GM19438 (cell line): ENCODE measurements at regions not wholly inside any gene's neighbourhood (a gene's known extent, or its start where the extent isn't known, plus 50 kb on each side); places are given as distances from the start of the nearest gene placed in this dataset.
"Not testable (repeated sequence)": the region's sequence is repeated elsewhere in the genome, so short reads cannot be mapped to it uniquely, and the experiment has no call there.

Experiments
- ATAC-seq: cut with Tn5 transposase; IDR thresholded peaks from one replicate; pipeline ENCODE4 v1.9.1; 2021; ENCODE audit warnings: low read depth; ENCODE audit not compliant: unreplicated experiment

DNA sequence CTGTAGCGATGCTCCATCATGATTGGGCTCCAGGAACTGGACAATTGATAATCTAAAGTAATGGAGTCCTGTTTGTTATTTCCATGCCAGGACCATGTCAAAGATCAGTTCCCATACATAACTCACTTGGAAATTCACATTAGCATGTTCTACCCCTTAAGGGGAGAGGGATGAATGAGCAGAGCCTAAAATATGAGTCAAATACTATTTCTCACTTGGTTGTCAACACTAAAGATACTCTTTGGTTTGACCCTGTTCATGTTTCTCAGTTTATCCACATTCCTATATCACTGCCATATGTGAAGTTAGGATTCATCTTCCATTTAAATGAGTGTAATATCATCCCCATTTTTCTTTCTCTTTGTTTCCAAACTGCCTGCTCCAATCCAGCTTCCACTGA is 321.6 kb upstream of the PAPPA start:
- no peak for ATAC-seq

- ATAC-seq: no peak
Measured at GRCh38 chr9:115837618-115838017, 316.0 kb upstream of the PAPPA start.

- ATAC-seq: no peak
Measured at GRCh38 chr9:115838417-115838816, 315.2 kb upstream of the PAPPA start.

- not testable (repeated sequence) for ATAC-seq
Measured at GRCh38 chr9:115844433-115844832, 309.2 kb upstream of the PAPPA start.

DNA sequence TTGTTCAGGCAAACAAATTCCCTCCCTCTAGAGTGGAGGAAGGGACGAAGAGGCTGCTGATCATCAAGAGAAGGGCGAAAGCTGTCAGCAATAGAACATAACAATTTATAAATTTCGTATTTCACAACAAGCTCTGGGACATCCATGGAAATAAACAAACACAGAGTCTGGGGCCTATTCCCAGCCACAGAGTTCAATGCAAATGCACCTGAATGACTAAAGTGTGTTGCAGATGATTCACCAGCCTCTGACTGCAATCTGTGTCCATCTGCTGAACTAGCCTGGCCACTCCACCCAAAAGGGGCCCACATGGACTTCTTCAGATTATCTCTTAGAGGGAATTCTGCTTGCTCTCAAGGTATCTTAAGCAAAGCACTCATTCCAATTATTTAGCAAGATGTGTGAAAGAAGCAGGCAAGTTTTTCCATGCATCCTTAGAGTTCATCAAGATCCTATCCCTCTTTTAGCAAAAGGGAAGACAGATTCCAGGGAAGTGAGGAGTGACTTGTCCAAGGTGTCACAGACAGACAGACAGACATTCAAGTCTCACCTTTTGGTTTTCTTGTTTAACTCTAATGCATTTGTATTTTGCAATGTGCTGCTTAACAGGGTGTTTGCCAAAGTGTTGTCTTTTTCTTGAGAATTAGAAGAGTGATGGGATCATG is 307.8 kb upstream of the PAPPA start:
- ATAC-seq: no peak

DNA sequence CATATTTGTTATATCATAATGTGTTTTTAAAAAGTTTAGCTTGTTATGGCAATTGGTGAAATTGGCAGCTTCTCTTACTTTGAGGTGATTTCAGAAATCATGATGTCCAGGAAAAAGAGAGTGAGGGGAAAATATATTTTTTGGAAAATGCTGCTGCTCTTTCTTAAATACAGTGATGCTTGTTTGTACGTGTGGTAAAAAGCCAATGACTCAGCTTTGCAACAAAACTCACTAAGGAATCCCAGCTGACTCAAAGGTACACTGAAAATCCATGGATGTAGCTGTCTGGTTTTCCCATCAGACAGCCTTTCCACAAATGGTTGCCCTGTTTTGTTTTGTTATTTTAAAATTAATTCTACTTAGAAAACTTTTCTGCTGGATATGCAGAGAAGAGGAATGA is 306.4 kb upstream of the PAPPA start:
- no peak for ATAC-seq

DNA sequence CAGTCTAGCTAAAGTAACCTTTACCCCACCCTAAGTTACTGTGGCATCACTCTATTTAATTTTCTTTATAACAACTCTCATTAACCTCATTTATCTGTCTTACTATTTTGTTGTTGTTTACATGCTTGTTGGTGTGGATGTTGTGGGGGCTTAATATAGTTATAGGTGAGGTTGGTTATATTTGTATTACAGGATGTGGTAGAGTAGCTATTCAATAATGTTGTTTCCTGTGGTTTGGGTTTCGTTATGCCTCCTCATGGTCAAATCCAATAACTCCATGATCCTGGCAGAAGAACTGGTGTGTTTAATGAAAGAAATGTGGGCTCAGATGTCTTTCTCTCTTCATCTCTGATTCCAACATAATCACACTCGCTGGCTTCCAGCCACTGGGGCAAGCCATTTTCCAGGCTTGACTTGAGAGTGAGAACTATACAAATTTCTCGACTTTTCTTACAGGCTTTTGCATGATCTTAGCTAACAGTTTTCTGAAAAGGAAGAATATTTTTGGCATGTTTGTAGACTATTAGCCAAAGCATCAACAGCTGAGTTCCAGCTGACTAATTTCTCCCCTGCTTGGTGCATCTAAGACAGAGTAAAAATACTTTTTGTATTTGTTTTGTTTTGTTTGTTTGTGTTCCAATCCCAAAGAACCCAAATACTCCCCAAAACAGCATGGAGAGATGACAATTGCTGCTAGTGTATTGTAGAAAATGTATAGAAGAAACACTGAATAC is 303.7 kb upstream of the PAPPA start:
- no peak for ATAC-seq

GRCh38 chr9:115850548-115851304 is 302.9 kb upstream of the PAPPA start:
- ATAC-seq: no peak

DNA sequence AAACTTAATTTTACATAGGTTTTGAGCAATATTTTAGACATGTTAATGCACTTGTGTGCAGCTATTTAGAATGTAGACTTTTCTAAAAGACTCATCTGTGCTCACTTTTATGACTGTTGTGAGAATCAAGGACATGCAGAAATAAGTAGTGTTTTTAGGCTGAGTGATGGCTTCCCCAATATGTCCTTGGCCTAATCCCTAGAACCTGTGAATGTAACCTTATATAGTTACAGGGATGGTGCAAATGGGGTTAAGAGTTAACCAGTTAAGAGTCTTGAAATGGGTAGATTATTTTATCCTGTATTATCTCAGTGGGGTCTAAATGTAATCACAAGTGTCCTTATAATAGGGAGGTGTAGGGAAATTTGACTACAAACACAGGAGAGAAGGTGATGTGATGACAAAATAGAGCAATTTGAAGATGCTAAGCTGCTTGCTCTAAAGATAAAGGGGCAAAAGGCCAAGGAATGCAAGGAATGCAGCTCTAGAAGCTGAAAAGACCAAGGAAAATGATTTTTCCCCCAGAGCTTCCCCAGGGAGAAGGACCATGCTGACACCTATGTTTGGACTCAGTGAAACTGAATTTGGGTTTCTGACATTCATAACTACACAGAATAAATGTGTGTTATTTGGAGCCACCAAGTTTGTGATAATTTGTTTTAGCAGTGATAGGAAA is 298.0 kb upstream of the PAPPA start:
- ATAC-seq: no peak

DNA sequence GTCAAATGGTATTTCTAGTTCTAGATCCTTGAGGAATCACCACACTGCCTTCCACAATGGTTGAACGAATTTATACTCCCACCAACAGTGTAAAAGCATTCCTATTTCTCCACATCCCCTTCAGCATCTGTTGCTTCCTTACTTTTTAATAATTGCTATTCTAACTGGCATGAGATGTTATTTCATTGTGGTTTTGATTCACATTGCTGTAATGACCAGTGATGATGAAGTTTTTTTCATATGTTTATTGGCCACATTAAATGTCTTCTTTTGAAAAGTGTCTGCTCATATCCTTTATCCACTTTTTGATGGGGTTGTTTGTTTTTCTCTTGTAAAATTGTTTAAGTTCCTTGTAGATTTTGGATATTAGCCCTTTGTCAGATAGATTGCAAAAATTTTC is 295.2 kb upstream of the PAPPA start:
- ATAC-seq: not testable (repeated sequence)

DNA sequence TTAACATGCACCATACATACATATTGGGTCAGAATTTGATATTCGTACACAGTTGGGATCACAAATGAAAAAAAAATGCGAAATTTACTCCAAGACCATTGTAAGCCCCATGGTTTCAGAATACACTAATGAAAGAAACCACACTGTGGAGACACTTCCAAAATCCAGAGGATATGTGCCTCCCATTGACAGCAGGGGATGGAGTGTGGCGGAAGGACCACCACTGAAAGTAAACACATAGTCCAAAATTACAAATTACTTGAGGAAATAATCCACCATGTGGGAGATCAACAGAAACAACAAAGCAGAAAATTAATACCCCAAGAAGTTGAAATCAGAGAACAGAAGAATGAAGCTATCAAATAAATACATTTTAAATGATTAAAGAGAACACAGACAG is 291.6 kb upstream of the PAPPA start:
- ATAC-seq: no peak

GRCh38 chr9:115864581-115864980 is 289.0 kb upstream of the PAPPA start:
- ATAC-seq: no peak

- no peak for ATAC-seq
Measured at GRCh38 chr9:115867326-115867725, 286.3 kb upstream of the PAPPA start.

GRCh38 chr9:115877852-115878438 is 275.6 kb upstream of the PAPPA start:
- ATAC-seq: no peak

GRCh38 chr9:115879451-115879850 is 274.1 kb upstream of the PAPPA start:
- no peak for ATAC-seq

DNA sequence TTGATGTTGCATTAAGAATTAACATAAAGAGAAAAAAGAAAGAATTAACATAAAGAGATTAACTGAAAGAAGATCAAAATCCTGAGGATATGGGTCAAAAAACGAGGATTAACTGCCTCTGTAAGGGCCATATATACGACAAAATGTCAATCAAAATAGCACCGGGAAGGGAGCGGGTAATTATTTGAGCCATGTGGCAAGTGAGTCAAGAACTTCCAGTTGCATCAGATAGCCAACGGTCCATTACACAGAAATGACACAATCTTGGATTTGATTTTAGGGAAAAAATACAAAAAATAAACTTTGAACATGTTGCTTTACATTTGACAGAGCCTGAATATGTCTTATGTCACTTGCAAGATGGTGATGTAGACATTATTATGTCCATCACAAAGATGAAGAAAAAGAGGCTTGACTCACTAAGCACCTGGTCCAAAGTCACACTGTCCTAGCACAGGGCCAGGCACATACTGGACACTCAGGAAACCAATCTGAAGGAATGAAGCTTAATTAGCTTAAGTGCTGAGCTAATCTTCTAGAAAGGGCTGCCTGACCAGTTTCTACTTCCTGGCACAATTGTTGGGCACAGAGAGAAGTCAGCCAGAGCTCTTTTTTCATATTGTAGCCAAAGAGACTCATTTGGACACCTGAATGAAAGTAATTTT is 273.2 kb upstream of the PAPPA start:
- no peak for ATAC-seq

DNA sequence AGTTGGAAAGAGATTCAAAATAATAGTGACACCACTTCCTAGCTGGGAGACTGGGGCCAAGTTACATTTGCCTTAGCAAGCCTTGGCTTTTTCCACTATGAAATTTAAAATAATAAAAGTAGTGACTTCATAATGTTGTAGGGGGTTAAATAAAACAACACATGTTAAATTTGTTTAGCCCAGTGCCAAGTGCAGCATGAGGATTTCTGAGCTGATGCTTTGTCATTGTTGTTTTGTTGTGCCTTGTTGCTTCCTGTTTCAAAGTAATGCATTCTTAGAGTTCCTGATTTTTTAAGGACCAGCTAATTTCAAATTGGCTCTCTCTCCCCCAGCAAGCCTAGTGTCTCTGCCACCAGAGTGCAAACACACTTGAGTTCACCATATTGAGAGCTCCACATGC is 270.7 kb upstream of the PAPPA start:
- ATAC-seq: no peak

- ATAC-seq: no peak
Measured at GRCh38 chr9:115883467-115884329, 269.9 kb upstream of the PAPPA start.

GRCh38 chr9:115884846-115885245 is 268.7 kb upstream of the PAPPA start:
- ATAC-seq: no peak
